HG03097 (cell line): ENCODE measurements at regions not wholly inside any gene's neighbourhood (a gene's known extent, or its start where the extent isn't known, plus 50 kb on each side); places are given as distances from the start of the nearest gene placed in this dataset.
"Not testable (repeated sequence)": the region's sequence is repeated elsewhere in the genome, so short reads cannot be mapped to it uniquely, and the experiment has no call there.

Experiments
- ATAC-seq: cut with Tn5 transposase; IDR thresholded peaks from one replicate; pipeline ENCODE4 v1.9.1; 2021; ENCODE audit not compliant: unreplicated experiment, low FRiP score

GRCh38 chr1:148387122-148387948 lies 95.8 kb downstream of the PPIAL4G start:
- not testable (repeated sequence) for ATAC-seq

DNA sequence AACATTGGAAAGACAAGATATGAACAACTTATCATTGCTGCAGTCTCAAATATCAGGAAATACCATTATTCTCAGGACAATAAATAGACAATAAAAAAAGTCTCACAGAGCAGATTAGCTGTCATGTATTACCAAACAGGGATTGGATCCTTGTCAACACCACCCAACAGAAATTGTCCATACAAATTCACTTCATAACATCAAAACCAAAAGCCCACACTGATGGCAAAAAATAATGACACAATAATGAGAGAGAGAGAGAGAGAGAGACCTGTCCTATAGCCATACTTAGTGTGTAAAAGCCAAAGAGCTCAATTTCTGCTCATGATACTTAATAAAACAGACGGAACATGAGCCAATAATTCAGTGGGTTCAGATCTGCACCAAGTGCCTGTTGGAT lies 96.5 kb downstream of the PPIAL4G start:
- ATAC-seq: no peak

GRCh38 chr1:148386031-148386398 lies 97.1 kb downstream of the PPIAL4G start:
- ATAC-seq: not testable (repeated sequence)

GRCh38 chr1:148385371-148386030 lies 97.6 kb downstream of the PPIAL4G start:
- no peak for ATAC-seq

DNA sequence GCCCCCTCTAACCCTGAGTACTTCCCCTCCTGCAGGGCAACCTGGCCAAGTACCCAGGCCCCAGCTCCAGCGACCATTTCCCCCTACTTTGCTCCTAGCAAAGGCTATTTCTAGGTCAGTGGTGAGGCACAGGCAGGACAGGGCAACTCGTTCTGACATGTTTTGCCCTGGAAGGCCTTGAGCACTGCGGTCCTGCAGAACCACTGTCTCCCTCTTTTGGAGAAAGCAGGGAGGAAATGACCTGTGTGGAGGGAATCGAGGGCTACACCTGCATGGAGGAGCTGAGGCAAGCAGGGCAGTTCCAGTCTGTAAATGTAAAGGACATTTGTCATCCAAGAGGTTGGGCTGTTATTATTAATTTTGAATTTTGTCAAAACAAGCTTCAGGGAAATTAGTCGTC lies 99.1 kb downstream of the PPIAL4G start:
- ATAC-seq: no peak

GRCh38 chr1:148379697-148380096 lies 103.4 kb downstream of the PPIAL4G start:
- no peak for ATAC-seq

GRCh38 chr1:148379170-148379500 lies 104.0 kb downstream of the PPIAL4G start:
- no peak for ATAC-seq

GRCh38 chr1:148377992-148378391 lies 105.1 kb downstream of the PPIAL4G start:
- not testable (repeated sequence) for ATAC-seq

- ATAC-seq: not testable (repeated sequence)
Observed at GRCh38 chr1:148377045-148377444, 106.1 kb downstream of the PPIAL4G start.

DNA sequence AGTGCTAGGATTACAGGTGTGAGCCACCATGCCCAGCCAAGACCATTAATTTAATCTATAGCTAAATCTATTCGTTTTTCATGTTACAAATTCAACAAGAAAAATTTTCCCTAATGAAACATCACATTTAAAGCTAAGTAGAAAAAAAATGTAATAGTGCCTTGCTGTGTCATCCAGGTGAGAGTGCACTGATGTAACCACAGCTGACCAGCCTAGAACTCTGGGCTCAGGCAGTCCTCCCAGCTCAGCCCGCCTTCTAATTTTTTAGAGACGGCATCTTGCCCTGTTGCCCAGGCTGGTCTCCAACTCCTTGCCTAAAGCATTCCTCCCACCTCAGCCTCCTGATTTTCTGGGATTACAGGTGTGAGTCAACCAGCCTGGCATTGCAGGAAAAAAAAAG lies 109.0 kb downstream of the PPIAL4G start:
- ATAC-seq: no peak

- no peak for ATAC-seq
Observed at GRCh38 chr1:148373192-148373925, 109.7 kb downstream of the PPIAL4G start.

- ATAC-seq: no peak
Observed at GRCh38 chr1:148372731-148373130, 110.4 kb downstream of the PPIAL4G start.

DNA sequence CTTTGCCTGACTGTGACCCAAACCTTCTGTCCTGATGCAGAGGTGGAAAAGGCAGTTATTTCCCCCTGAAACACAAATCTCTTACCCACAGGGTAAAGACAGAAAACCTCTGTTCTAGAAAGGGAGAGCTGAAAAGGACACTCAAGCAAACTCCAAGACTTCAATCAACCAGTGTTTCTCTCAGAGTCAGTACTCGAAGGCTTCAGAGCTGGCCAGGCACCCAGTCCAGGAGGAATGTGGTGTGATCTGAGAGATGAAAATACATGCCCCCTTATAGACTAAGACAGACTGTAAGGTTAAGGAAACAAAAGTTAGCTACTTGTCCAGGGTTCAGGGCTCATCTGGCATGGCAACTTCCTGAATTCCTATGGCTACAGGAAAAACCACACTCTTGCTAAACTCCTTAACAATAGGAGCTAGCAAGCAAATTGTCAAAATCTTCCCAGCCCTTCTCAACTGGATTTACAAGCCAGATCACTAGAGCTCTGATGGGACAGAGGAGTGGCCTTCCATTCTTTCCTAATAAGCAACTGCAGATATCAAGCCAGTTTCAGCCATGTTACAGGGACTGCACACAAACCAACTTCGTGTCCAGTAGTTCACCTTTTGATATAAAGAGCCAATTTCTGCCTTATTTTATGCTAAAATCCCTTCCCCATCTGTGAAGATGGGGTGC lies 110.9 kb downstream of the PPIAL4G start:
- ATAC-seq: not testable (repeated sequence)

DNA sequence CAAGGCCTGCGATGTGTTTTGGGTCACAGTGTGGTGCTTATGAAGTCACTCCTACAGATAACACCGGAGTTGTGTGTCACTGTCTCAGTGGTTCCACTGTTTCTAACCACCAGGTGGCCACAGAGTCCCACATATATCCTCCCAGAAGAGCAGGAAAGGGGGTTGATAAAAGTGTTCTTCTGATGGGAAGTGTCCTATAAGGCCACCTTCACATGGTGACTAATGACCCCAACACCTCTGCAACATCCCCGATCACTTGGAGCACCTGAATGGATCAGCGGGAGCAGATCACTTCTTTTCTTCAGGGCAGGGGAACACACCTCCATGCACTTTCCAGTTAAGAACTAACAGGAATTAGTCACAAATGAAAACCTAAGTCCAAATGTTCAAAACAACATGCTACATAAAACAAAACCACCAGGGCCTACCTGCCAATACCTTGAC lies 111.5 kb downstream of the PPIAL4G start:
- not testable (repeated sequence) for ATAC-seq

DNA sequence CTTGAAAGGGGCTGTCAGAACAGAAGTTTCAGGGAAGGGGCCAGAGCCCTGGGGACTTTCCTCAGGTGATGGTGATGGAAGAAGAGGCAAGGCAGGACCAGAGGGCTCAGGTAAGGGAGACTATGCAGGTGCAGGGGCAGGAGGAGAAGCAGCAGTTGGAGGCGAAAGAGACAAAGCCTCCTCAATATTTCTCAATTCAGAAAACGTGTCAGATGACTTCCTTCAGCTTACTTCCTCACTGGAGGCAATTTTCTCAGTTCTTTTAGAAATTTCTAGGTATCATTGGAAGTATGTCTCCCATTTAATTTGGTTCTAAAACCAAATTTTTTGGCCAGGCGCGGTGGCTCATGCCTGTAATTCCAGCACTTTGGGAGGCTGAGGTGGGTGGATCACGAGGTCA lies 112.4 kb downstream of the PPIAL4G start:
- not testable (repeated sequence) for ATAC-seq

GRCh38 chr1:148367596-148367995 lies 115.5 kb downstream of the PPIAL4G start:
- no peak for ATAC-seq

DNA sequence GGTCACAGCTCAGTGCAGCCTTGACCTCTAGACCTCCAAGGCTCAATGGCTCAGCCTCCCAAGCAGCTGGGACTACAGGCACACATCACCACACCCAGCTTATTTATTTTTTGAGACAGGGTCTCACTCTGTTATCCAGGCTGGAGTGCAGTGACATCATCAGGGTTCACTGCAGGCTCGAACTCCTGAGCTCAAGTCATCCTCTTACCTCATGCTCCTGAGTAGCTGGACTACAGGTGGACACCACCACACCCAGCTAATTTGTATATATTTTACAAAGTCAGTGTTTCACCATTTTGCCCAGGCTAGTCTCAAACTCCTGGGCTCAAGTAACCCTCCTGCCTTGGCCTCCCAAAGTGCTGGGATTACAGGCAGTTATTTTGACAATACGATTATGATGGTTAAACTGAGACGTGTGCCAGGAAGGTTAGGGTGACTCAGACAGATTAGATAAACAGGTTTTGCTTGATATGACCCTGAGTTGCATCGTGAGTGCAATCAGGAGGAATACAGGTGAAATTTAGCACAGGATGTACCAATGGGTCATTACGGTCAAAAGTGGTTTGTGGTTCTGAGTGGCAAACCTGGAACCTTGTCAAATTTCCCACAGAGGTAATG lies 116.9 kb downstream of the PPIAL4G start:
- ATAC-seq: not testable (repeated sequence)

- not testable (repeated sequence) for ATAC-seq
Observed at GRCh38 chr1:148365151-148365550, 118.0 kb downstream of the PPIAL4G start.

GRCh38 chr1:148363979-148364378 lies 119.1 kb downstream of the PPIAL4G start:
- ATAC-seq: not testable (repeated sequence)

- no peak for ATAC-seq
Observed at GRCh38 chr1:148363439-148363810, 119.7 kb downstream of the PPIAL4G start.
